IMR-90 (cell line): ENCODE measurements at regions not wholly inside any gene's neighbourhood (a gene's known extent, or its start where the extent isn't known, plus 50 kb on each side); places are given as distances from the start of the nearest gene placed in this dataset.

ENCODE experiments used
- CEBPB ChIP-seq: IDR thresholded peaks from 2 replicates; pipeline ENCODE4 v1.6.1; 2012; ENCODE audit warnings: low read depth, low read length, improper control_type of control experiment
- MAFK ChIP-seq: IDR thresholded peaks from 2 replicates; pipeline ENCODE4 v1.6.1; 2012; ENCODE audit warnings: low read depth, low read length, improper control_type of control experiment
- POLR2A ChIP-seq: IDR thresholded peaks from 2 replicates; pipeline ENCODE4 v1.6.1; 2012; ENCODE audit warnings: mild to moderate bottlenecking, low read depth, low read length
- RAD21 ChIP-seq: IDR thresholded peaks from 2 replicates; pipeline ENCODE4 v1.6.1; 2012; ENCODE audit warnings: low read length, improper control_type of control experiment
- USF2 ChIP-seq: fragments of 150-350 bp; IDR thresholded peaks from 2 replicates; pipeline ENCODE4 v1.6.1; 2017; ENCODE audit warnings: mild to moderate bottlenecking, antibody characterized with exemption, low read length, low read depth
- TF ChIP-seq, protein P1 (sequence below): conservative IDR thresholded peaks from 2 replicates; pipeline ENCODE4 v1.5.1; 2012; ENCODE audit warnings: mild to moderate bottlenecking, low read depth, low read length, improper control_type of control experiment

DNA sequence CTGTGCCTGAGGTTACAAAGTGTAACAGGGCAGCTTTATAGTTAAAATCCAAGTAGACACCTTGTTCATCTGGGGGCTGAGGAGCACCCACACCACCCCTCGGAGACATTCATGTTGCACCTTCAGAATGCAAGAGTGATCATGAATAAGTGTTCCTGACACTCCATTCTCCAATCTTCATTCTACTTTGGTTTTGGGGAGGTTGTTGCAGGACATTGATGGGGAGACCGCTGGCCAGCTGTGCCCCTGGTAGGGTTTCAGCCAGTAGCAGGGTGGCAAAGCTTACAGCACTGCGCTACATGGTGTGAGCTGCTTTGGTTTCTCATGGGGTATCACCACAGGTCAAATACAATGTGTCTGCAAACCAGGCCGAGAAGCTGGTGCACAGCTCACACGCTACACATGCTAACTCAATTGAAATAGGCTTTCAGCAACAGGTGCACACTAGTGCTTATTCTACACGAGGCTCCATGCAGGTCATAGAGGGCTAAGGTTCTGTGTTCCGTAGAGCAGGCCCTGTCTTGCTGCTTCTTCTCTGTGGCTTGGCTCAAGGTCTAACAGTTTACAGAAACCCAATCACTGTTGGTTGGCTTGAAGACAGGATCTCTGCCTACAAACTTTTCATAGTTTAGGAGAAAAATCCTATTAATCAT is 317.4 kb upstream of the ZNF32 start:
- TF ChIP-seq POLR2A = no peak
- TF ChIP-seq MAFK = no peak
- TF ChIP-seq, protein P1, sequence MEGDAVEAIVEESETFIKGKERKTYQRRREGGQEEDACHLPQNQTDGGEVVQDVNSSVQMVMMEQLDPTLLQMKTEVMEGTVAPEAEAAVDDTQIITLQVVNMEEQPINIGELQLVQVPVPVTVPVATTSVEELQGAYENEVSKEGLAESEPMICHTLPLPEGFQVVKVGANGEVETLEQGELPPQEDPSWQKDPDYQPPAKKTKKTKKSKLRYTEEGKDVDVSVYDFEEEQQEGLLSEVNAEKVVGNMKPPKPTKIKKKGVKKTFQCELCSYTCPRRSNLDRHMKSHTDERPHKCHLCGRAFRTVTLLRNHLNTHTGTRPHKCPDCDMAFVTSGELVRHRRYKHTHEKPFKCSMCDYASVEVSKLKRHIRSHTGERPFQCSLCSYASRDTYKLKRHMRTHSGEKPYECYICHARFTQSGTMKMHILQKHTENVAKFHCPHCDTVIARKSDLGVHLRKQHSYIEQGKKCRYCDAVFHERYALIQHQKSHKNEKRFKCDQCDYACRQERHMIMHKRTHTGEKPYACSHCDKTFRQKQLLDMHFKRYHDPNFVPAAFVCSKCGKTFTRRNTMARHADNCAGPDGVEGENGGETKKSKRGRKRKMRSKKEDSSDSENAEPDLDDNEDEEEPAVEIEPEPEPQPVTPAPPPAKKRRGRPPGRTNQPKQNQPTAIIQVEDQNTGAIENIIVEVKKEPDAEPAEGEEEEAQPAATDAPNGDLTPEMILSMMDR = no peak
- no peak for TF ChIP-seq USF2
- TF ChIP-seq RAD21 = no peak
- no peak for TF ChIP-seq CEBPB
